Endodermal cell (in vitro differentiated cells): ENCODE measurements at regions not wholly inside any gene's neighbourhood (a gene's known extent, or its start where the extent isn't known, plus 50 kb on each side); places are given as distances from the start of the nearest gene placed in this dataset.

Experiments
- DNase-seq: peaks from one replicate; pipeline ENCODE4 v3.0.0-alpha.2; 2017
- H3K27ac ChIP-seq: 2 replicates; pipeline ENCODE4 v1.5.1; 2013; ENCODE audit warnings: mild to moderate bottlenecking, low read depth, low read length, moderate library complexity
- H3K27me3 ChIP-seq: 2 replicates; pipeline ENCODE4 v1.6.1; 2013; ENCODE audit warnings: mild to moderate bottlenecking, low read length, moderate library complexity; ENCODE audit not compliant: insufficient read depth, control insufficient read depth, poor library complexity, severe bottlenecking
- H3K36me3 ChIP-seq: 2 replicates; pipeline ENCODE4 v1.7.0; 2013; ENCODE audit warnings: mild to moderate bottlenecking, low read length, moderate library complexity; ENCODE audit not compliant: control insufficient read depth, insufficient read depth
- H3K4me1 ChIP-seq: one replicate; pipeline ENCODE4 v1.7.0; 2013; ENCODE audit warnings: low read length; ENCODE audit not compliant: control insufficient read depth, insufficient read depth
- H3K4me3 ChIP-seq: 2 replicates; pipeline ENCODE4 v1.5.1; 2013; ENCODE audit warnings: mild to moderate bottlenecking, low read length, moderate library complexity
- H3K9ac ChIP-seq: 2 replicates; pipeline ENCODE4 v1.6.1; 2013; ENCODE audit warnings: mild to moderate bottlenecking, low read length, moderate library complexity; ENCODE audit not compliant: poor library complexity, severe bottlenecking; ENCODE audit errors: extremely low read depth
- H3K9me3 ChIP-seq: 2 replicates; pipeline ENCODE4 v1.6.1; 2013; ENCODE audit warnings: mild to moderate bottlenecking, low read length, moderate library complexity; ENCODE audit not compliant: control insufficient read depth
- H3K27ac Mint-ChIP-seq: 2 replicates; pipeline ENCODE4 v1.8.0; 2020; ENCODE audit warnings: mixed read lengths
- H3K27me3 Mint-ChIP-seq: 2 replicates; pipeline ENCODE4 v1.8.0; 2021; ENCODE audit warnings: mild to moderate bottlenecking, mixed read lengths; ENCODE audit not compliant: insufficient read depth
- H3K36me3 Mint-ChIP-seq: 2 replicates; pipeline ENCODE4 v1.8.0; 2020; ENCODE audit warnings: low read depth, mixed read lengths
- H3K4me1 Mint-ChIP-seq: 2 replicates; pipeline ENCODE4 v1.8.0; 2020; ENCODE audit warnings: mixed read lengths
- H3K4me3 Mint-ChIP-seq: 2 replicates; pipeline ENCODE4 v1.8.0; 2020; ENCODE audit warnings: mild to moderate bottlenecking, moderate library complexity, mixed read lengths
- H3K9me3 Mint-ChIP-seq: 2 replicates; pipeline ENCODE4 v1.8.0; 2020; ENCODE audit warnings: mild to moderate bottlenecking, mixed read lengths
- CTCF ChIP-seq: fragments of 200-600 bp; sonication (generic); conservative IDR thresholded peaks from 2 replicates; pipeline ENCODE4 v1.5.0; 2021; ENCODE audit warnings: antibody characterized with exemption, mild to moderate bottlenecking
- WGBS, 2 experiments: methylation state at CpG; one replicate each; pipeline versions ENCODE4 v1.1.5 to v1.1.7; 2013; ENCODE audit warnings: missing lambda C conversion rate in 2 of 2, mixed read lengths in 1 of 2; ENCODE audit not compliant: insufficient coverage in 1 of 2, insufficient read length in 1 of 2; 5-methylcytosine and 5-hydroxymethylcytosine counted together

GRCh38 chr13:30097701-30098100, 209.7 kb downstream of the KATNAL1 start:
- H3K27me3 Mint-ChIP-seq, result no peaks in the 10 kb centered on the region
- no peak overlapping the region for H3K4me3 Mint-ChIP-seq
- H3K4me3 ChIP-seq, result no peak overlapping the region
- H3K9me3 Mint-ChIP-seq, result no peaks in the 10 kb centered on the region
- no peak for TF ChIP-seq CTCF
- 83 to 84% methylated on average over 3 of the region's 5 CpGs for WGBS, 2 experiments
- no peak overlapping the region for H3K27ac Mint-ChIP-seq
- peaks cover 18% of the 10 kb centered on the region for H3K4me1 Mint-ChIP-seq
- H3K27ac ChIP-seq, result no peak overlapping the region
- no peaks in the 10 kb centered on the region for H3K36me3 Mint-ChIP-seq
- no peaks in the 10 kb centered on the region for H3K4me1 ChIP-seq
- no peaks in the 10 kb centered on the region for H3K9me3 ChIP-seq
- H3K36me3 ChIP-seq, result no peaks in the 10 kb centered on the region
- DNase-seq, result no peak
- no peaks in the 10 kb centered on the region for H3K27me3 ChIP-seq
- no peak overlapping the region for H3K9ac ChIP-seq

- DNase-seq, result no peak
- no peaks in the 10 kb centered on the region for H3K27me3 Mint-ChIP-seq
- no peak overlapping the region for H3K4me3 ChIP-seq
- H3K27ac ChIP-seq, result no peak overlapping the region
- no peaks in the 10 kb centered on the region for H3K4me1 ChIP-seq
- peaks cover 20% of the 10 kb centered on the region for H3K4me1 Mint-ChIP-seq
- H3K36me3 ChIP-seq, result no peaks in the 10 kb centered on the region
- H3K27me3 ChIP-seq, result no peaks in the 10 kb centered on the region
- no peaks in the 10 kb centered on the region for H3K9me3 ChIP-seq
- H3K36me3 Mint-ChIP-seq, result no peaks in the 10 kb centered on the region
- 91% methylated on average over 5 of the region's 5 CpGs; no CpG with 5 or more reads in 1 of the 2 experiments for WGBS, 2 experiments
- H3K9ac ChIP-seq, result no peak overlapping the region
- no peak overlapping the region for H3K4me3 Mint-ChIP-seq
- H3K9me3 Mint-ChIP-seq, result no peaks in the 10 kb centered on the region
- no peak overlapping the region for H3K27ac Mint-ChIP-seq
- no peak for TF ChIP-seq CTCF
Observed at GRCh38 chr13:30097089-30097488, 210.3 kb downstream of the KATNAL1 start.

- Mint-ChIP-seq H3K27me3 (no peaks in the 10 kb centered on the region), H3K27ac (no peak overlapping the region), H3K36me3 (no peaks in the 10 kb centered on the region), H3K9me3 (no peaks in the 10 kb centered on the region), H3K4me3 (no peak overlapping the region), H3K4me1 (peaks cover 18% of the 10 kb centered on the region)
- no peaks in the 10 kb centered on the region for H3K36me3 ChIP-seq
- DNase-seq, result no peak
- H3K9me3 ChIP-seq, result no peaks in the 10 kb centered on the region
- H3K4me3 ChIP-seq, result no peak overlapping the region
- WGBS, 2 experiments, result 92 to 100% methylated on average over 2 to 5 of the region's 5 CpGs
- no peaks in the 10 kb centered on the region for H3K27me3 ChIP-seq
- no peak for TF ChIP-seq CTCF
- no peaks in the 10 kb centered on the region for H3K4me1 ChIP-seq
- H3K27ac ChIP-seq, result no peak overlapping the region
- no peak overlapping the region for H3K9ac ChIP-seq
Observed at GRCh38 chr13:30094015-30094414, 213.3 kb downstream of the KATNAL1 start.
